ENCODE measurements at regions not wholly inside any gene's neighbourhood (a gene's known extent, or its start where the extent isn't known, plus 50 kb on each side); places are given as distances from the start of the nearest gene placed in this dataset.

DNA sequence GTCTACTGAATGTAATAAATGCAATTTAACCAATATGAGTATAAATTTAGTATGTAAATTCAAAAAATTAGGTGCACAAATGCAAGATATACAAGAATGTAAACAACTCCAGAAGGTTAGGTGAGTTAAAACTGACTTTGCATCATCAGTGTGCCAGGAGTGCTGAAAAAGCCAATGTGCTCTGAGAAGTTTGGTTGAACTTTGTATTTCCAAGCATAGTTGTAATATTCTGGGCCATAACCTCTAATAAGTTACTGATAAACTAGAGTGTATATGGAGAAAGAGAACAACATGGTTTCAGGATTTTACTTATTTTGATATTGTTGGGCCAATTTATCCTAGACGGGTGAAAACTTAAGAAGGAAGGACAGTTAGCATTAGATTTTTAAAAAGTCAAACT is 876.9 kb upstream of the GHITM start:
- Histone ChIP-seq H3K9me3 (ENCODE audit: severe bottlenecking) (no peaks in the 10 kb centered on the region), H3K36me3 (ENCODE audit: low read depth) (no peaks in the 10 kb centered on the region), H3K4me1 (ENCODE audit: insufficient read depth, poor library complexity, severe bottlenecking) (no peaks in the 10 kb centered on the region), H3K4me3 (ENCODE audit: severe bottlenecking) (no peak overlapping the region), H3K27ac (ENCODE audit: poor library complexity, severe bottlenecking) (no peak overlapping the region), H3K27me3 (ENCODE audit: insufficient read depth, poor library complexity, severe bottlenecking) (no peaks in the 10 kb centered on the region)
- DNase-seq (ENCODE audit: low spot score) (no peak), ATAC-seq (ENCODE audit: low read depth) (no peak)
- TF ChIP-seq, protein P1, sequence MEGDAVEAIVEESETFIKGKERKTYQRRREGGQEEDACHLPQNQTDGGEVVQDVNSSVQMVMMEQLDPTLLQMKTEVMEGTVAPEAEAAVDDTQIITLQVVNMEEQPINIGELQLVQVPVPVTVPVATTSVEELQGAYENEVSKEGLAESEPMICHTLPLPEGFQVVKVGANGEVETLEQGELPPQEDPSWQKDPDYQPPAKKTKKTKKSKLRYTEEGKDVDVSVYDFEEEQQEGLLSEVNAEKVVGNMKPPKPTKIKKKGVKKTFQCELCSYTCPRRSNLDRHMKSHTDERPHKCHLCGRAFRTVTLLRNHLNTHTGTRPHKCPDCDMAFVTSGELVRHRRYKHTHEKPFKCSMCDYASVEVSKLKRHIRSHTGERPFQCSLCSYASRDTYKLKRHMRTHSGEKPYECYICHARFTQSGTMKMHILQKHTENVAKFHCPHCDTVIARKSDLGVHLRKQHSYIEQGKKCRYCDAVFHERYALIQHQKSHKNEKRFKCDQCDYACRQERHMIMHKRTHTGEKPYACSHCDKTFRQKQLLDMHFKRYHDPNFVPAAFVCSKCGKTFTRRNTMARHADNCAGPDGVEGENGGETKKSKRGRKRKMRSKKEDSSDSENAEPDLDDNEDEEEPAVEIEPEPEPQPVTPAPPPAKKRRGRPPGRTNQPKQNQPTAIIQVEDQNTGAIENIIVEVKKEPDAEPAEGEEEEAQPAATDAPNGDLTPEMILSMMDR (IDR thresholded peaks at IDR 0.05; ENCODE audit: poor library complexity, severe bottlenecking) = no peak

GRCh38 chr10:83272666-83273434 is 866.5 kb upstream of the GHITM start:
- H3K4me3 ChIP-seq (ENCODE audit: severe bottlenecking) = no peak overlapping the region
- H3K36me3 ChIP-seq (ENCODE audit: low read depth) = no peaks in the 10 kb centered on the region
- ATAC-seq (ENCODE audit: low read depth) = no peak
- TF ChIP-seq, protein P1 (IDR thresholded peaks at IDR 0.05; ENCODE audit: poor library complexity, severe bottlenecking) = no peak
- no peaks in the 10 kb centered on the region for H3K9me3 ChIP-seq (ENCODE audit: severe bottlenecking)
- H3K4me1 ChIP-seq (ENCODE audit: insufficient read depth, poor library complexity, severe bottlenecking) = no peaks in the 10 kb centered on the region
- DNase-seq (ENCODE audit: low spot score) = no peak
- H3K27ac ChIP-seq (ENCODE audit: poor library complexity, severe bottlenecking) = no peak overlapping the region
- H3K27me3 ChIP-seq (ENCODE audit: insufficient read depth, poor library complexity, severe bottlenecking) = no peaks in the 10 kb centered on the region

DNA sequence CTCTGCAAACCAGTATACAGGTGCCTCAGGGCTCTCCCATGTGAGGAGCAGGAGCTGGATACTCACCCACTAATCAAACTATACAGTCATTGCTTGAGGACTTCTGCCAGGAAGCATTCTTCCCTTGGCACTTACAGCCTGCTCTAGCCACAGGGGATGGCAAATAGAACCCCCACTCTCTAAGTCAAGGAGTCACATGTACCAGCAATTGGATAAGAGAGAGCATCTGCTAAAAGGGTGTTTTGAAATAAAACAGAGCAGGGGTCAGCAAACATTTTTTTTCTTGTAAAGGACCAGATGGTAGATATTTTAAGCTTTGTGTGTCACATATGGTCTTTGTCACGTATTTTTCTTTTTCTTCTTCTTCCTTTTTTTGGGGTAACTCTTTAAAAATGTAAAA is 865.2 kb upstream of the GHITM start:
- H3K9me3 ChIP-seq (ENCODE audit: severe bottlenecking) = no peaks in the 10 kb centered on the region
- H3K36me3 ChIP-seq (ENCODE audit: low read depth) = no peaks in the 10 kb centered on the region
- no peak overlapping the region for H3K27ac ChIP-seq (ENCODE audit: poor library complexity, severe bottlenecking)
- no peak for DNase-seq (ENCODE audit: low spot score)
- no peaks in the 10 kb centered on the region for H3K4me1 ChIP-seq (ENCODE audit: insufficient read depth, poor library complexity, severe bottlenecking)
- H3K27me3 ChIP-seq (ENCODE audit: insufficient read depth, poor library complexity, severe bottlenecking) = no peaks in the 10 kb centered on the region
- no peak for ATAC-seq (ENCODE audit: low read depth)
- TF ChIP-seq, protein P1 (IDR thresholded peaks at IDR 0.05; ENCODE audit: poor library complexity, severe bottlenecking) = no peak
- H3K4me3 ChIP-seq (ENCODE audit: severe bottlenecking) = no peak overlapping the region

DNA sequence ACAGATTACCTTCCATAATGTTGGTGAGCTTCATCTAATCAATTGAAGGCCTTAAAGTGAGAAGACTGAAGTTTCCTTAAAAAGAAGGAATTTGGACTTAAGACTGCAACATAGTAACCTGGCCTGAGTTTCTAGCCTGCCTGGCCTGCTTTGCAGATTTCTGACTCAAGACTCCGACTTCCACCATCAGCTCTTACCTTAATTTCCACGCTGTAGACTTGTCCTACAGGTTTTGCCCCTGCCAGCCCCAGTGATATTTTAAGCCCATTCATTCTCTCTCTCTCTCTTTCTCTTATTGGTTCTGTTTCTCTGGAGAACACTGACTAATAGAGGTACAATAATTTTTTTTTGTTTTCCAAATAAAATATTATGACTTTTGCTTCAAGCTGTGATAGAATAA is 862.3 kb upstream of the GHITM start:
- Histone ChIP-seq H3K4me1 (ENCODE audit: insufficient read depth, poor library complexity, severe bottlenecking) (no peaks in the 10 kb centered on the region), H3K36me3 (ENCODE audit: low read depth) (no peaks in the 10 kb centered on the region), H3K27me3 (ENCODE audit: insufficient read depth, poor library complexity, severe bottlenecking) (no peaks in the 10 kb centered on the region), H3K4me3 (ENCODE audit: severe bottlenecking) (no peak overlapping the region), H3K27ac (ENCODE audit: poor library complexity, severe bottlenecking) (no peak overlapping the region), H3K9me3 (ENCODE audit: severe bottlenecking) (no peaks in the 10 kb centered on the region)
- no peak for ATAC-seq (ENCODE audit: low read depth)
- TF ChIP-seq, protein P1 (IDR thresholded peaks at IDR 0.05; ENCODE audit: poor library complexity, severe bottlenecking) = no peak
- DNase-seq (ENCODE audit: low spot score) = no peak

DNA sequence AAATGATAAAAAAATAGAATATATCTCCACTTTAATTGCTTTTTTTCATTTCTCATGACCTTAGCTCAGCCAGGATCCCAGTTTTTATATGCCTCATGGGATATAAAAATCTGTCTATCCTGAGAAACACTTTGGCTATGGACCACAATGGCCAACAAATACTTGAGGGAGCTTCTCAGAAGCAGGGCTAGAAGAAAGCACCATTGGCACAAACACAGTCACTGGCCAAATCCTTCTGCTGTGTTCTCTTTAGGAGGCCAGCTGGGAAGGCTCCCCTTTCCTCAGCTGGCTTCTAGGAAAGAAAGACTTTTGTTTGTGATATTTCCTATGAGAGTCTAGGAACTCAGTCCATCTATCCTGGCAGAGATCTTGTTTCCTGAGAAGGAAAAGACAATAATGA is 856.2 kb upstream of the GHITM start:
- no peak for ATAC-seq (ENCODE audit: low read depth)
- peaks cover 2% of the 10 kb centered on the region for H3K9me3 ChIP-seq (ENCODE audit: severe bottlenecking)
- no peaks in the 10 kb centered on the region for H3K27me3 ChIP-seq (ENCODE audit: insufficient read depth, poor library complexity, severe bottlenecking)
- DNase-seq (ENCODE audit: low spot score) = no peak
- H3K4me1 ChIP-seq (ENCODE audit: insufficient read depth, poor library complexity, severe bottlenecking) = no peaks in the 10 kb centered on the region
- H3K4me3 ChIP-seq (ENCODE audit: severe bottlenecking) = no peak overlapping the region
- no peak overlapping the region for H3K27ac ChIP-seq (ENCODE audit: poor library complexity, severe bottlenecking)
- TF ChIP-seq, protein P1 (IDR thresholded peaks at IDR 0.05; ENCODE audit: poor library complexity, severe bottlenecking) = no peak
- H3K36me3 ChIP-seq (ENCODE audit: low read depth) = no peaks in the 10 kb centered on the region

Measured in RWPE2 (cell line).